ENCODE measurements at regions not wholly inside any gene's neighbourhood (a gene's known extent, or its start where the extent isn't known, plus 50 kb on each side); places are given as distances from the start of the nearest gene placed in this dataset.

- Histone ChIP-seq H3K27me3 (ENCODE audit: insufficient read depth, low read length, poor library complexity, severe bottlenecking) (no peaks in the 10 kb centered on the region), H3K4me3 (ENCODE audit: low read length, poor library complexity, severe bottlenecking) (peak overlapping the region; percentile 50), H2AFZ (ENCODE audit: low read length) (no peak overlapping the region), H3K79me2 (ENCODE audit: insufficient read depth, low read length) (peaks cover 13% of the 10 kb centered on the region; the same call in 1 of the 2 replicates), H4K20me1 (ENCODE audit: insufficient read depth, low read length, poor library complexity, severe bottlenecking) (no peaks in the 10 kb centered on the region), H3K36me3 (ENCODE audit: insufficient read depth, low read length) (no peaks in the 10 kb centered on the region), H3K4me2 (ENCODE audit: low read depth, low read length, poor library complexity, severe bottlenecking) (peak overlapping the region; percentile 54), H3K9ac (ENCODE audit: low read depth, low read length, poor library complexity, severe bottlenecking) (peak overlapping the region; percentile 91), H3K9me2 (replicated peaks; ENCODE audit: low read depth, low read length) (no peaks in the 10 kb centered on the region), H3K9me3 (ENCODE audit: insufficient read depth, low read depth, low read length) (no peaks in the 10 kb centered on the region), H3F3A (ENCODE audit: low read depth) (no peaks in the 10 kb centered on the region; the same call in 1 of the 2 replicates), H3K4me1 (ENCODE audit: insufficient read depth, low read length, poor library complexity, severe bottlenecking) (peaks cover 77% of the 10 kb centered on the region)
- TF ChIP-seq EZH2phosphoT487 (IDR thresholded peaks at IDR 0.05; ENCODE audit: borderline replicate concordance) = no peak
- no peak for TF ChIP-seq CTCF (conservative IDR thresholded peaks at IDR 0.05; ENCODE audit: low read length)
These were observed 172.0 kb upstream of the HES1 start for GRCh38 chr3:193963808-193964516.

DNA sequence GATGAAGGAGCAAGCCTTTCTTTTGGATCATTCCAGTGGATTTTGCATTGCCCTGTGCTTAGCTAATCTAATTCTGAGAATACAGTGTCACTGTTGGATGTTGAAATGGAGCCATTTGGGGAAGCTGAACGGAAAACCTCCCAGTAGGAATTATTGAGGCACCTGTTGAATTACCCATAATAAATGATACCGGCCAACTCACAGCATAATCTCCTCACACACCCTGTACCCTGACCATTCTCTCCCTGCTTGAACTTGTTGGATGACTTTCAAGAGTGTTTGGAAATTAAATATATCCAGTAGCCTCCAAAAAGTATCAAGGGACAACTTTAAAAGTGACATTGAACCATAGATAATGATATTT lies 171.4 kb upstream of the HES1 start:
- no peaks in the 10 kb centered on the region; the same call in 1 of the 2 replicates for H3F3A ChIP-seq (ENCODE audit: low read depth)
- H3K9me3 ChIP-seq (ENCODE audit: insufficient read depth, low read depth, low read length) = no peaks in the 10 kb centered on the region
- no peaks in the 10 kb centered on the region for H3K27me3 ChIP-seq (ENCODE audit: insufficient read depth, low read length, poor library complexity, severe bottlenecking)
- no peak for TF ChIP-seq CTCF (conservative IDR thresholded peaks at IDR 0.05; ENCODE audit: low read length)
- TF ChIP-seq EZH2phosphoT487 (IDR thresholded peaks at IDR 0.05; ENCODE audit: borderline replicate concordance) = no peak
- peak overlapping the region; percentile 50 for H3K4me3 ChIP-seq (ENCODE audit: low read length, poor library complexity, severe bottlenecking)
- no peaks in the 10 kb centered on the region for H3K9me2 ChIP-seq (replicated peaks; ENCODE audit: low read depth, low read length)
- no peaks in the 10 kb centered on the region for H3K36me3 ChIP-seq (ENCODE audit: insufficient read depth, low read length)
- peaks cover 72% of the 10 kb centered on the region for H3K4me1 ChIP-seq (ENCODE audit: insufficient read depth, low read length, poor library complexity, severe bottlenecking)
- peak overlapping the region; percentile 65 for H3K9ac ChIP-seq (ENCODE audit: low read depth, low read length, poor library complexity, severe bottlenecking)
- peak overlapping the region; percentile 54 for H3K4me2 ChIP-seq (ENCODE audit: low read depth, low read length, poor library complexity, severe bottlenecking)
- no peak overlapping the region for H2AFZ ChIP-seq (ENCODE audit: low read length)
- H3K79me2 ChIP-seq (ENCODE audit: insufficient read depth, low read length) = peaks cover 13% of the 10 kb centered on the region; the same call in 1 of the 2 replicates
- no peaks in the 10 kb centered on the region for H4K20me1 ChIP-seq (ENCODE audit: insufficient read depth, low read length, poor library complexity, severe bottlenecking)

DNA sequence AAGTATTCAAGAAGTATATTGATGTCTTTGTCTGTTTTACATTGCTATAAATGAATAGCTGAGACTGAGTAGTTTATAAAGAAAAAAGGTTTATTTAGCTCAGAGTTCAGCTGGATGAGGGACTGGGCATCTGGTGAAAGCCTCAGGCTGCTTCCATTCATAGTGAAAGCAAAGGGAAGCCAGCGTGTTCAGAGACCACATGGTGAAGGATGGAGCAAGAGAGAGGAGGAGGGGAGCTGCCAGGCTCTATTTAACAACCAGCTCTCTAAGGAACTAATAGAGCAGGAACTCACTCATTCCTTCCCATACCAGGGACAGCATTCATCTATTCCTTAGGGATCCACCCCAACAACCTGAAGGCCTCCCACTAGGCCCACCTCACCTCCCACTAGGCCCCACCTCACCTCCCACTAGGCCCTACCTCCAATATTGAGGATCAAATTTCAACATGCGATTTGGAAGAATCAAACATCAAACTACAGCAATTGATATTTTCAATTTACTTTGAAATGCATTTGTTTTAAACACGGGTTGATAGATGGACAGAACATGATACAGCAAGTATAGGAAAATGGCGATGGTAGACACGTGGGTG lies 167.5 kb upstream of the HES1 start:
- H3F3A ChIP-seq (ENCODE audit: low read depth) = no peaks in the 10 kb centered on the region; the same call in 1 of the 2 replicates
- H3K4me1 ChIP-seq (ENCODE audit: insufficient read depth, low read length, poor library complexity, severe bottlenecking) = peaks cover 70% of the 10 kb centered on the region
- H3K4me3 ChIP-seq (ENCODE audit: low read length, poor library complexity, severe bottlenecking) = no peak overlapping the region
- TF ChIP-seq CTCF (conservative IDR thresholded peaks at IDR 0.05; ENCODE audit: low read length) (no peak), EZH2phosphoT487 (IDR thresholded peaks at IDR 0.05; ENCODE audit: borderline replicate concordance) (no peak)
- H4K20me1 ChIP-seq (ENCODE audit: insufficient read depth, low read length, poor library complexity, severe bottlenecking) = no peaks in the 10 kb centered on the region
- no peak overlapping the region for H2AFZ ChIP-seq (ENCODE audit: low read length)
- no peak overlapping the region for H3K9ac ChIP-seq (ENCODE audit: low read depth, low read length, poor library complexity, severe bottlenecking)
- no peaks in the 10 kb centered on the region for H3K9me3 ChIP-seq (ENCODE audit: insufficient read depth, low read depth, low read length)
- no peak overlapping the region for H3K4me2 ChIP-seq (ENCODE audit: low read depth, low read length, poor library complexity, severe bottlenecking)
- no peaks in the 10 kb centered on the region for H3K36me3 ChIP-seq (ENCODE audit: insufficient read depth, low read length)
- no peaks in the 10 kb centered on the region for H3K79me2 ChIP-seq (ENCODE audit: insufficient read depth, low read length)
- no peaks in the 10 kb centered on the region for H3K27me3 ChIP-seq (ENCODE audit: insufficient read depth, low read length, poor library complexity, severe bottlenecking)
- no peaks in the 10 kb centered on the region for H3K9me2 ChIP-seq (replicated peaks; ENCODE audit: low read depth, low read length)
